ENCODE measurements at regions not wholly inside any gene's neighbourhood (a gene's known extent, or its start where the extent isn't known, plus 50 kb on each side); places are given as distances from the start of the nearest gene placed in this dataset.

GRCh38 chr4:31040106-31040505, 319.9 kb downstream of the PCDH7 start:
- no peak overlapping the region for H3K9ac ChIP-seq (ENCODE audit: low read depth, low read length)
- no peaks in the 10 kb centered on the region for H3K36me3 ChIP-seq (ENCODE audit: insufficient read depth, low read length)
- peaks cover 11% of the 10 kb centered on the region; the same call in 1 of the 2 replicates for H3K4me1 ChIP-seq (ENCODE audit: insufficient read depth, low read length)
- no peaks in the 10 kb centered on the region for H3K9me3 ChIP-seq (ENCODE audit: control insufficient read depth, insufficient read depth, low read length)

GRCh38 chr4:31041385-31041784, 321.2 kb downstream of the PCDH7 start:
- H3K9ac ChIP-seq (ENCODE audit: low read depth, low read length) = no peak overlapping the region
- H3K36me3 ChIP-seq (ENCODE audit: insufficient read depth, low read length) = no peaks in the 10 kb centered on the region
- H3K9me3 ChIP-seq (ENCODE audit: control insufficient read depth, insufficient read depth, low read length) = no peaks in the 10 kb centered on the region
- H3K4me1 ChIP-seq (ENCODE audit: insufficient read depth, low read length) = peaks cover 11% of the 10 kb centered on the region; the same call in 1 of the 2 replicates

GRCh38 chr4:31041853-31042252, 321.7 kb downstream of the PCDH7 start:
- H3K36me3 ChIP-seq (ENCODE audit: insufficient read depth, low read length) = no peaks in the 10 kb centered on the region
- peaks cover 11% of the 10 kb centered on the region; the same call in 1 of the 2 replicates for H3K4me1 ChIP-seq (ENCODE audit: insufficient read depth, low read length)
- no peak overlapping the region for H3K9ac ChIP-seq (ENCODE audit: low read depth, low read length)
- H3K9me3 ChIP-seq (ENCODE audit: control insufficient read depth, insufficient read depth, low read length) = no peaks in the 10 kb centered on the region

- Histone ChIP-seq H3K4me1 (ENCODE audit: insufficient read depth, low read length) (peaks cover 11% of the 10 kb centered on the region; the same call in 1 of the 2 replicates), H3K9me3 (ENCODE audit: control insufficient read depth, insufficient read depth, low read length) (no peaks in the 10 kb centered on the region), H3K9ac (ENCODE audit: low read depth, low read length) (no peak overlapping the region), H3K36me3 (ENCODE audit: insufficient read depth, low read length) (no peaks in the 10 kb centered on the region)
These were observed 323.4 kb downstream of the PCDH7 start for GRCh38 chr4:31043382-31044062.

- Histone ChIP-seq H3K36me3 (ENCODE audit: insufficient read depth, low read length) (no peaks in the 10 kb centered on the region), H3K9ac (ENCODE audit: low read depth, low read length) (no peak overlapping the region), H3K9me3 (ENCODE audit: control insufficient read depth, insufficient read depth, low read length) (no peaks in the 10 kb centered on the region), H3K4me1 (ENCODE audit: insufficient read depth, low read length) (peaks cover 11% of the 10 kb centered on the region; the same call in 1 of the 2 replicates)
These were observed 325.0 kb downstream of the PCDH7 start for GRCh38 chr4:31045151-31045550.

- Histone ChIP-seq H3K4me1 (ENCODE audit: insufficient read depth, low read length) (peaks cover 10% of the 10 kb centered on the region; the same call in 1 of the 2 replicates), H3K9ac (ENCODE audit: low read depth, low read length) (no peak overlapping the region), H3K36me3 (ENCODE audit: insufficient read depth, low read length) (no peaks in the 10 kb centered on the region), H3K9me3 (ENCODE audit: control insufficient read depth, insufficient read depth, low read length) (no peaks in the 10 kb centered on the region)
These were observed 325.7 kb downstream of the PCDH7 start for GRCh38 chr4:31045724-31046318.

GRCh38 chr4:31051151-31051550, 331.0 kb downstream of the PCDH7 start:
- H3K9me3 ChIP-seq (ENCODE audit: control insufficient read depth, insufficient read depth, low read length) = no peaks in the 10 kb centered on the region
- no peaks in the 10 kb centered on the region for H3K4me1 ChIP-seq (ENCODE audit: insufficient read depth, low read length)
- no peak overlapping the region for H3K9ac ChIP-seq (ENCODE audit: low read depth, low read length)
- H3K36me3 ChIP-seq (ENCODE audit: insufficient read depth, low read length) = no peaks in the 10 kb centered on the region

GRCh38 chr4:31051565-31051964, 331.4 kb downstream of the PCDH7 start:
- Histone ChIP-seq H3K36me3 (ENCODE audit: insufficient read depth, low read length) (no peaks in the 10 kb centered on the region), H3K9ac (ENCODE audit: low read depth, low read length) (no peak overlapping the region), H3K9me3 (ENCODE audit: control insufficient read depth, insufficient read depth, low read length) (no peaks in the 10 kb centered on the region), H3K4me1 (ENCODE audit: insufficient read depth, low read length) (no peaks in the 10 kb centered on the region)

- no peaks in the 10 kb centered on the region for H3K36me3 ChIP-seq (ENCODE audit: insufficient read depth, low read length)
- no peak overlapping the region for H3K9ac ChIP-seq (ENCODE audit: low read depth, low read length)
- H3K4me1 ChIP-seq (ENCODE audit: insufficient read depth, low read length) = no peaks in the 10 kb centered on the region
- H3K9me3 ChIP-seq (ENCODE audit: control insufficient read depth, insufficient read depth, low read length) = no peaks in the 10 kb centered on the region
These were observed 332.4 kb downstream of the PCDH7 start for GRCh38 chr4:31052519-31052918.

- no peak overlapping the region for H3K9ac ChIP-seq (ENCODE audit: low read depth, low read length)
- H3K4me1 ChIP-seq (ENCODE audit: insufficient read depth, low read length) = no peaks in the 10 kb centered on the region
- H3K36me3 ChIP-seq (ENCODE audit: insufficient read depth, low read length) = no peaks in the 10 kb centered on the region
- no peaks in the 10 kb centered on the region for H3K9me3 ChIP-seq (ENCODE audit: control insufficient read depth, insufficient read depth, low read length)
These were observed 333.3 kb downstream of the PCDH7 start for GRCh38 chr4:31053451-31053850.

GRCh38 chr4:31054295-31054694, 334.1 kb downstream of the PCDH7 start:
- Histone ChIP-seq H3K9me3 (ENCODE audit: control insufficient read depth, insufficient read depth, low read length) (no peaks in the 10 kb centered on the region), H3K9ac (ENCODE audit: low read depth, low read length) (no peak overlapping the region), H3K36me3 (ENCODE audit: insufficient read depth, low read length) (no peaks in the 10 kb centered on the region), H3K4me1 (ENCODE audit: insufficient read depth, low read length) (no peaks in the 10 kb centered on the region)

- no peaks in the 10 kb centered on the region for H3K4me1 ChIP-seq (ENCODE audit: insufficient read depth, low read length)
- no peaks in the 10 kb centered on the region for H3K9me3 ChIP-seq (ENCODE audit: control insufficient read depth, insufficient read depth, low read length)
- no peaks in the 10 kb centered on the region for H3K36me3 ChIP-seq (ENCODE audit: insufficient read depth, low read length)
- no peak overlapping the region for H3K9ac ChIP-seq (ENCODE audit: low read depth, low read length)
These were observed 338.5 kb downstream of the PCDH7 start for GRCh38 chr4:31058656-31059055.

- Histone ChIP-seq H3K9ac (ENCODE audit: low read depth, low read length) (no peak overlapping the region), H3K4me1 (ENCODE audit: insufficient read depth, low read length) (no peaks in the 10 kb centered on the region), H3K36me3 (ENCODE audit: insufficient read depth, low read length) (no peaks in the 10 kb centered on the region), H3K9me3 (ENCODE audit: control insufficient read depth, insufficient read depth, low read length) (no peaks in the 10 kb centered on the region)
These were observed 339.8 kb downstream of the PCDH7 start for GRCh38 chr4:31059753-31060522.

- Histone ChIP-seq H3K36me3 (ENCODE audit: insufficient read depth, low read length) (no peaks in the 10 kb centered on the region), H3K4me1 (ENCODE audit: insufficient read depth, low read length) (peaks cover 5% of the 10 kb centered on the region; the same call in 1 of the 2 replicates), H3K9ac (ENCODE audit: low read depth, low read length) (no peak overlapping the region), H3K9me3 (ENCODE audit: control insufficient read depth, insufficient read depth, low read length) (no peaks in the 10 kb centered on the region)
These were observed 344.9 kb downstream of the PCDH7 start for GRCh38 chr4:31065086-31065485.

Data from ES-I3 (cell line).